K562 (cell line): ENCODE measurements at regions not wholly inside any gene's neighbourhood (a gene's known extent, or its start where the extent isn't known, plus 50 kb on each side); places are given as distances from the start of the nearest gene placed in this dataset.

ENCODE experiments used
- ATAC-seq: fragments of 200-7000 bp; cut with Tn5 transposase; 3 replicates; pipeline ENCODE4 v1.9.1; 2020; ENCODE audit warnings: moderate library complexity
- BruUV-seq: library from RNA; stranded (reverse); fragments of 400-500 nt; replicated peaks from 2 replicates; lab custom pipeline; 2021; lab: Mats Ljungman, UMichigan
- CTCF ChIA-PET: fragments of 300-600 bp; formaldehyde crosslinking; extraction: SDS; loops from one replicate; lab custom pipeline; 2021; ENCODE audit warnings: low intra/inter-chr PET ratio; lab: Yijun Ruan, JAX
- POLR2A ChIA-PET: fragments of 300-600, 350-650 bp; sonication (Branson Sonifier 250); formaldehyde crosslinking; extraction: SDS; loops from one replicate; lab custom pipeline; 2021; ENCODE audit warnings: antibody characterized with exemption, inconsistent platforms; lab: Yijun Ruan, JAX
- DNase-seq, 4 experiments: peaks; one replicate each; pipeline versions ENCODE4 v3.0.0 to v3.0.0-alpha.2; 2011 to 2018; ENCODE audit warnings: low spot score in 3 of 4, mixed read lengths in 3 of 4; ENCODE audit errors: extremely low read depth in 1 of 4
- FAIRE-seq: peaks from 2 replicates; lab custom pipeline; 2011; peaks lifted over from hg19 to GRCh38; lab: Jason Lieb, UNC
- H2AFZ ChIP-seq: 2 replicates; pipeline ENCODE4 v1.6.0; 2011; ENCODE audit warnings: low read depth, low read length, control low read depth, inconsistent platforms
- H3K27ac ChIP-seq: fragments of 200-600 bp; 3 replicates; pipeline ENCODE4 v1.8.0; 2011; ENCODE audit warnings: low read depth, mild to moderate bottlenecking, control low read depth, inconsistent platforms, low read length, moderate library complexity, mixed read lengths; ENCODE audit errors: extremely low read depth
- H3K27me3 ChIP-seq, 2 experiments: fragments of 300-600 bp in 1 of 2; 2 replicates in 1 of 2; 3 replicates in 1 of 2; pipeline versions ENCODE4 v1.6.0 to v1.8.0; 2011; ENCODE audit warnings: inconsistent platforms in 2 of 2, low read length in 2 of 2, mild to moderate bottlenecking in 1 of 2, mixed read lengths in 1 of 2, moderate library complexity in 1 of 2; ENCODE audit not compliant: control insufficient read depth in 2 of 2, insufficient read depth in 2 of 2
- H3K36me3 ChIP-seq: fragments of 300-600 bp; 3 replicates; pipeline ENCODE4 v1.8.0; 2011; ENCODE audit warnings: mild to moderate bottlenecking, low read length, inconsistent platforms; ENCODE audit not compliant: control insufficient read depth, insufficient read depth
- H3K4me1 ChIP-seq, 2 experiments: fragments of 200-600 bp in 1 of 2; replicated peaks in 1 of 2; 2 replicates in 1 of 2; 3 replicates in 1 of 2; pipeline versions ENCODE4 v1.5.1 to v1.8.0; 2011; ENCODE audit warnings: inconsistent platforms in 2 of 2, low read length in 2 of 2, mild to moderate bottlenecking in 1 of 2, mixed read lengths in 1 of 2, moderate library complexity in 1 of 2; ENCODE audit not compliant: control insufficient read depth in 2 of 2, insufficient read depth in 2 of 2
- H3K4me2 ChIP-seq: 2 replicates; pipeline ENCODE4 v1.6.1; 2011; ENCODE audit warnings: low read length, control low read depth, inconsistent platforms, mixed read lengths; ENCODE audit not compliant: insufficient read depth
- H3K4me3 ChIP-seq: fragments of 200-600 bp; sonication (generic), shearing (Covaris generic); 2 replicates; pipeline ENCODE4 v1.5.1; 2016; ENCODE audit warnings: control low read depth, inconsistent platforms
- H3K79me2 ChIP-seq: fragments of 200-600 bp; 3 replicates; pipeline ENCODE4 v1.8.0; 2011; ENCODE audit warnings: low read length, inconsistent platforms; ENCODE audit not compliant: control insufficient read depth, insufficient read depth
- H3K9ac ChIP-seq, 2 experiments: 2 replicates each; pipeline versions ENCODE4 v1.6.0 to v1.6.1; 2011; ENCODE audit warnings: low read depth in 2 of 2, low read length in 2 of 2, control low read depth in 1 of 2, inconsistent platforms in 1 of 2, mild to moderate bottlenecking in 1 of 2, mixed read lengths in 1 of 2; ENCODE audit not compliant: insufficient read depth in 1 of 2
- H3K9me1 ChIP-seq: one replicate; pipeline ENCODE4 v1.6.0; 2011; ENCODE audit warnings: inconsistent platforms, mild to moderate bottlenecking, low read length, moderate library complexity; ENCODE audit not compliant: control insufficient read depth, insufficient read depth
- H3K9me3 ChIP-seq: replicated peaks from 2 replicates; pipeline ENCODE4 v1.5.1; 2011; ENCODE audit warnings: low read depth, low read length, inconsistent platforms; ENCODE audit not compliant: control insufficient read depth, insufficient read depth
- H4K20me1 ChIP-seq: replicated peaks from 2 replicates; pipeline ENCODE4 v1.6.1; 2011; ENCODE audit warnings: low read length, inconsistent platforms, mixed read lengths; ENCODE audit not compliant: control insufficient read depth, insufficient read depth
- ARNT ChIP-seq, 2 experiments: fragments of 450-650 bp; IDR thresholded peaks; 2 replicates each; pipeline ENCODE4 v1.6.1; 2016; ENCODE audit warnings: mild to moderate bottlenecking in 1 of 2
- CREB3L1 ChIP-seq: fragments of 450-650 bp; IDR thresholded peaks from 2 replicates; pipeline ENCODE4 v1.6.1; 2014; ENCODE audit warnings: low read depth, mild to moderate bottlenecking, moderate library complexity, borderline replicate concordance
- CREM ChIP-seq: IDR thresholded peaks from 2 replicates; pipeline ENCODE4 v1.6.1; 2014; ENCODE audit warnings: antibody characterized with exemption, low read depth
- CSDE1 ChIP-seq, 2 experiments: fragments of 450-650 bp; IDR thresholded peaks; 2 replicates each; pipeline ENCODE4 v1.6.1; 2016; ENCODE audit warnings: mild to moderate bottlenecking in 1 of 2
- HMGN3 ChIP-seq: IDR thresholded peaks from 2 replicates; pipeline ENCODE4 v1.6.1; 2011; ENCODE audit warnings: borderline replicate concordance, low read depth, mild to moderate bottlenecking, mixed read lengths, low read length; ENCODE audit not compliant: insufficient read length; ENCODE audit errors: extremely low read depth
- HNRNPLL ChIP-seq: fragments of 200-400 bp; formaldehyde crosslinking; IDR thresholded peaks from 2 replicates; pipeline ENCODE4 v1.6.1; 2017; ENCODE audit warnings: low read length, low read depth, mild to moderate bottlenecking; ENCODE audit not compliant: poor library complexity, severe bottlenecking
- MEF2A ChIP-seq: IDR thresholded peaks from 2 replicates; pipeline ENCODE4 v1.6.1; 2011; ENCODE audit warnings: low read depth, mild to moderate bottlenecking, low read length, moderate library complexity; ENCODE audit not compliant: control insufficient read depth
- NCOR1 ChIP-seq: fragments of 450-650 bp; IDR thresholded peaks from 2 replicates; pipeline ENCODE4 v1.6.1; 2016; ENCODE audit warnings: mild to moderate bottlenecking, moderate library complexity
- PML ChIP-seq: IDR thresholded peaks from 2 replicates; pipeline ENCODE4 v1.6.1; 2012; ENCODE audit warnings: low read length, inconsistent platforms
- POLR2H ChIP-seq: IDR thresholded peaks from 2 replicates; pipeline ENCODE4 v1.6.1; 2016; ENCODE audit warnings: missing genetic modification characterization, low read depth, mild to moderate bottlenecking, control low read depth, missing compliant biosample characterization, moderate library complexity
- SRSF9 ChIP-seq: fragments of 200-400 bp; formaldehyde crosslinking; IDR thresholded peaks from 2 replicates; pipeline ENCODE4 v1.6.1; 2017; ENCODE audit warnings: low read depth, low read length, borderline replicate concordance
- TCFL5 ChIP-seq: fragments of 250-450 bp; sonication (Bioruptor Pico); conservative IDR thresholded peaks from 2 replicates; pipeline ENCODE4 v1.6.1; 2021; ENCODE audit warnings: mild to moderate bottlenecking, moderate library complexity, matching md5 sums
- WHSC1 ChIP-seq: IDR thresholded peaks from one replicate; pipeline ENCODE4 v1.6.1; 2012; ENCODE audit warnings: low read length, control low read depth, inconsistent platforms
- YY1 ChIP-seq, 3 experiments: IDR thresholded peaks; 2 replicates each; pipeline ENCODE4 v1.6.1; 2011; ENCODE audit warnings: low read length in 2 of 3, mild to moderate bottlenecking in 2 of 3, moderate library complexity in 2 of 3, borderline replicate concordance in 1 of 3, control low read depth in 1 of 3, low read depth in 1 of 3; ENCODE audit not compliant: insufficient read depth in 3 of 3, insufficient replicate concordance in 2 of 3, control insufficient read depth in 1 of 3, insufficient read length in 1 of 3; ENCODE audit errors: extremely low read depth in 1 of 3
- WGBS: fragments of 100-300 bp; shearing (Covaris generic); methylation state at CpG from one replicate; pipeline ENCODE4 v1.1.6; 2016; ENCODE audit warnings: low coverage, mixed read lengths; ENCODE audit not compliant: insufficient coverage; ENCODE audit errors: missing lambda C conversion rate; 5-methylcytosine and 5-hydroxymethylcytosine counted together
- in situ Hi-C: fragments of 300-500 bp; cut with MboI; formaldehyde crosslinking; loops from 4 replicates; pipeline ENCODE4 v1.15.0; 2018; ENCODE audit warnings: inconsistent platforms, mixed read lengths
- intact Hi-C: fragments of 100-400 bp; cut with micrococcal nuclease; formaldehyde crosslinking; loops from 2 replicates; pipeline ENCODE4 v1.14.2; 2022

GRCh38 chr13:44160591-44161191 lies 212.9 kb upstream of the SERP2 start:
- DNase-seq (no peak), FAIRE-seq (no peak), ATAC-seq (no peak)
- no TSS peak for BruUV-seq
- Histone ChIP-seq H3K79me2 (no peaks in the 10 kb centered on the region), H3K4me2 (no peak overlapping the region), H2AFZ (no peak overlapping the region), H3K9ac (no peak overlapping the region), H3K36me3 (no peaks in the 10 kb centered on the region), H3K4me3 (no peak overlapping the region), H3K27me3 (peaks cover 0 to under 1% of the 10 kb centered on the region in 2 experiments; a peak in 1 of 5 replicates), H3K27ac (no peak overlapping the region), H3K9me1 (no peaks in the 10 kb centered on the region), H4K20me1 (no peaks in the 10 kb centered on the region), H3K4me1 (no peaks in the 10 kb centered on the region), H3K9me3 (no peaks in the 10 kb centered on the region)
- in situ Hi-C loops (no loop called here), intact Hi-C loops (no loop called here)
- POLR2A ChIA-PET = no interaction called here
- under 1% methylated on average over 10 of the region's 10 CpGs for WGBS
- CTCF ChIA-PET = no interaction called here
- no peak for TF ChIP-seq CREB3L1
- TF ChIP-seq SRSF9 = no peak
- TF ChIP-seq CREM = no peak

- no peak overlapping the region for H3K4me2 ChIP-seq
- no peak overlapping the region for H3K9ac ChIP-seq
- in situ Hi-C loops = no loop called here
- no peaks in the 10 kb centered on the region for H3K27me3 ChIP-seq
- WGBS = 0% methylated on average over 4 of the region's 4 CpGs
- BruUV-seq = no TSS peak
- no peaks in the 10 kb centered on the region for H4K20me1 ChIP-seq
- no peak for DNase-seq
- no peak for FAIRE-seq
- H3K36me3 ChIP-seq = no peaks in the 10 kb centered on the region
- H3K9me3 ChIP-seq = no peaks in the 10 kb centered on the region
- H3K4me1 ChIP-seq = no peaks in the 10 kb centered on the region
- POLR2A ChIA-PET = interaction anchor here (1.1 kb wide), 1 partner anchor 10 kb away, joined by 3 read pairs; no protein-coding TSS in a partner anchor
- H3K4me3 ChIP-seq = no peak overlapping the region
- ATAC-seq = no peak
- intact Hi-C loops = no loop called here
- CTCF ChIA-PET = no interaction called here
- no peaks in the 10 kb centered on the region for H3K9me1 ChIP-seq
- no peak overlapping the region for H3K27ac ChIP-seq
- no peak overlapping the region for H2AFZ ChIP-seq
- H3K79me2 ChIP-seq = no peaks in the 10 kb centered on the region
- TF ChIP-seq ARNT (IDR thresholded peaks at IDR 0.05) (no peak), POLR2H (tag) (no peak), NCOR1 (no peak), MEF2A (no peak), PML (no peak), HNRNPLL (no peak), YY1 (IDR thresholded peaks at IDR 0.05; ENCODE audit: borderline replicate concordance in 1 of 3, control insufficient read depth in 1 of 3, extremely low read depth in 1 of 3, insufficient read depth in 3 of 3, insufficient read length in 1 of 3, insufficient replicate concordance in 2 of 3, low read depth in 1 of 3, low read length in 2 of 3) (no peak), TCFL5 (CRISPR knock-in tag) (no peak), CSDE1 (IDR thresholded peaks at IDR 0.05) (no peak), WHSC1 (no peak), HMGN3 (no peak)
These were observed 210.5 kb upstream of the SERP2 start for GRCh38 chr13:44163108-44163507.
